Lower leg skin (tissue), 3 donors: ENCODE measurements at regions not wholly inside any gene's neighbourhood (a gene's known extent, or its start where the extent isn't known, plus 50 kb on each side); places are given as distances from the start of the nearest gene placed in this dataset.

Experiments used
- POLR2A ChIP-seq, 2 donors: fragments of 450-650 bp; IDR thresholded peaks; one replicate each; pipeline ENCODE4 v1.6.1; 2016 to 2017; ENCODE audit warnings: antibody characterized with exemption in 2 of 2, mild to moderate bottlenecking in 1 of 2, moderate library complexity in 1 of 2
- TF ChIP-seq, protein P1 (sequence below), 3 donors: fragments of 450-650 bp; IDR thresholded peaks; one replicate each; pipeline ENCODE4 v1.5.1; 2016; ENCODE audit warnings: antibody characterized with exemption in 3 of 3, mild to moderate bottlenecking in 3 of 3, moderate library complexity in 2 of 3

DNA sequence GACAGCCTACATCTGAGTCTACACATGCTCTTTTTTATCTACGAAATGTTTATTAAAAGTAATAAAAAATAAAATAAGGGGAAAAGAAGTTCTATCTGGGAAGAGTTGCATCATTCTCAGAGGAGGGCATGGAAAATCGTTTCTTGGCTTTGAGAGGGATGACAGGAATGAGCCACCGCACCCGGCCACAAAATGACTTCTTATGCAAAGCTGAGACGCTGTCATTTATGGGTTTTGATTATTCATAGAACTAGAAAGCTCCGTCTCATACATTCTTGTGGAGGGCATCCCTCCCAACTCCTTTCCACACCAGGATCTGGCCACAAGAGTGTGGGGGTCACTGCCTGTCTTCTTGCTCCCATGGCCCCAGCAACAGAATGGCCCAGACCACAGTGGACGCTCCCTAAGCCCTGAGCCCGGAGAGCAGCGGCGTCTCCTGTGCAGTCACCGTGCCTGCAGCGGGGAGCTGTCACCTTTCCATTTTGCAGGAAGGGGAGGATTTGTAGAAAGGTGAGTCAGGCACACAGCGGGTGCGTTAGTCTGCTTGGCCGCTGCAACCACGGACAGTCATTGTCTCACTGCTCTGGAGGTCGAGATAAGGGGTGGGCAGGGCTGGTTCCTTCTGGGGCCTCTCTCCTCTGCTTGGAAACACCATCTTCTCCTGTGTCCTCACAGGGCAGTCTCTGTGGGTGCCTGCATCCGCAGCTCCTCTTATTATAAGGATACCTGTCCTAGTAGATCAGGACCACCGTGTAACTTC is 1388.7 kb downstream of the BRD1 start:
- TF ChIP-seq, protein P1, sequence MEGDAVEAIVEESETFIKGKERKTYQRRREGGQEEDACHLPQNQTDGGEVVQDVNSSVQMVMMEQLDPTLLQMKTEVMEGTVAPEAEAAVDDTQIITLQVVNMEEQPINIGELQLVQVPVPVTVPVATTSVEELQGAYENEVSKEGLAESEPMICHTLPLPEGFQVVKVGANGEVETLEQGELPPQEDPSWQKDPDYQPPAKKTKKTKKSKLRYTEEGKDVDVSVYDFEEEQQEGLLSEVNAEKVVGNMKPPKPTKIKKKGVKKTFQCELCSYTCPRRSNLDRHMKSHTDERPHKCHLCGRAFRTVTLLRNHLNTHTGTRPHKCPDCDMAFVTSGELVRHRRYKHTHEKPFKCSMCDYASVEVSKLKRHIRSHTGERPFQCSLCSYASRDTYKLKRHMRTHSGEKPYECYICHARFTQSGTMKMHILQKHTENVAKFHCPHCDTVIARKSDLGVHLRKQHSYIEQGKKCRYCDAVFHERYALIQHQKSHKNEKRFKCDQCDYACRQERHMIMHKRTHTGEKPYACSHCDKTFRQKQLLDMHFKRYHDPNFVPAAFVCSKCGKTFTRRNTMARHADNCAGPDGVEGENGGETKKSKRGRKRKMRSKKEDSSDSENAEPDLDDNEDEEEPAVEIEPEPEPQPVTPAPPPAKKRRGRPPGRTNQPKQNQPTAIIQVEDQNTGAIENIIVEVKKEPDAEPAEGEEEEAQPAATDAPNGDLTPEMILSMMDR (IDR thresholded peaks at IDR 0.05): no peak
- TF ChIP-seq POLR2A (IDR thresholded peaks at IDR 0.05): no peak
